Prostate gland (tissue), 2 donors: ENCODE measurements at regions not wholly inside any gene's neighbourhood (a gene's known extent, or its start where the extent isn't known, plus 50 kb on each side); places are given as distances from the start of the nearest gene placed in this dataset.

ENCODE experiments used
- CTCF ChIP-seq, 4 experiments: fragments of 200-600 bp in 2 of 4; fragments of 450-650 bp in 2 of 4; sonication (generic) in 2 of 4; IDR thresholded peaks; 1 replicate in 3 of 4; 2 replicates in 1 of 4; pipeline ENCODE4 v1.5.1; 2016 to 2019; ENCODE audit warnings: antibody characterized with exemption in 4 of 4, mild to moderate bottlenecking in 2 of 4, moderate library complexity in 2 of 4
- POLR2AphosphoS5 ChIP-seq: sonication (generic); formaldehyde crosslinking; IDR thresholded peaks from one replicate; pipeline ENCODE4 v1.6.1; 2017; ENCODE audit warnings: antibody characterized with exemption

DNA sequence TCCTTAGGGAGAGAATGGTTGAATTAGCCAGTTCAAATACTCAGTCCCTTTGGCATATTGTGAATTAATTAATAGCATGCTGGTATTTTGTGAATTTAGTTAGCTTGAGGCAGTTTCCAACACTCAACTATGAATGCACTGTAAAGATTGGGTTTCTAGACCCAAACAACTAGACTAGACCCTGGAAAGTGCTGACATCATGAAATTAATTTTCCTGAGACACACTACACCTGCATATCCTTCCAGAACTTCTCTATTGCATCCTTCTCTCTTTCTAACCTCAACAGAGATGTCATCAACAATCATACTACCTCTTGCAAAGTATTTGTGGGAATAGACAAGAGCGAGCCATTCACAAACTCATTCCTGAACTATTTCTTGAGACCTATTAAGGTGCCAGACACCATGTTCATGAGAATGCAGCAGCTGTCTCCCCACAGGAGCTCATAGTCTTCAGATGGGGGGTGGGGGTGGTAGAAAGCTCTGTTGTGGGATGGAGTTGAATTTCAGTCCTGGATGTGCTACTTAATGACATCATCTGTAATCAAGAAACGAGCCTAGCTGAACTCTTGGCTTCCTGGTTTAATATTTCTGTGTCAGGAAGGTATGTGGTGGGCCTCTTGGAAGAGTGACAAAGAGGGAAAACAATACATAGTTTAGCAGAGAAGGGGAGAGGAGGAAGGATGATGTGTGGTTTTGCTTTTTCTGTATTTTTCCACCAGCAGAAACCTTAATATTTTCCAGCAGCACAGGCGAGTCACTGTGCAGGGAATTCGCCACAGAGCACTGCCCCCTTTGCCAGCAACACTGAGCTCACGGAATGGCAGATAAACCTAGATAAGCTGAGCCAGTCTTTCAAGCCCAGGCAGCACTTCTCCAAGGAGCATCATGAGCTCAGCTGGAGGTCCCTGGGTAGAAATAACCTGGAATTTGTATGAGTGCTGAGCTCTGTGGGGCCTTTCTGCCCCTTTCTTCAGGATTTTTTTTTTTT, 53.1 kb upstream of the CYSLTR2 start:
- no peak for TF ChIP-seq CTCF (IDR thresholded peaks at IDR 0.05)
- TF ChIP-seq POLR2AphosphoS5, result no peak
